ENCODE measurements at regions not wholly inside any gene's neighbourhood (a gene's known extent, or its start where the extent isn't known, plus 50 kb on each side); places are given as distances from the start of the nearest gene placed in this dataset.

GRCh38 chr3:29072611-29073010 lies 208.3 kb upstream of the RBMS3 start:
- no peak for DNase-seq

GRCh38 chr3:29077356-29077755 lies 203.5 kb upstream of the RBMS3 start:
- DNase-seq: no peak

- DNase-seq: no peak
These were observed 201.5 kb upstream of the RBMS3 start for GRCh38 chr3:29079358-29079757.

- no peak for DNase-seq
These were observed 199.9 kb upstream of the RBMS3 start for GRCh38 chr3:29080967-29081366.

- DNase-seq: no peak
These were observed 197.8 kb upstream of the RBMS3 start for GRCh38 chr3:29083081-29083480.

GRCh38 chr3:29083676-29084075 lies 197.2 kb upstream of the RBMS3 start:
- DNase-seq: no peak

- no peak for DNase-seq
These were observed 192.3 kb upstream of the RBMS3 start for GRCh38 chr3:29088579-29088978.

GRCh38 chr3:29090912-29091597 lies 189.8 kb upstream of the RBMS3 start:
- DNase-seq: no peak

GRCh38 chr3:29091599-29092189 lies 189.2 kb upstream of the RBMS3 start:
- DNase-seq: no peak

GRCh38 chr3:29092348-29092747 lies 188.5 kb upstream of the RBMS3 start:
- DNase-seq: no peak

GRCh38 chr3:29099296-29099695 lies 181.6 kb upstream of the RBMS3 start:
- DNase-seq: no peak

GRCh38 chr3:29099775-29100174 lies 181.1 kb upstream of the RBMS3 start:
- DNase-seq: no peak

GRCh38 chr3:29100292-29100691 lies 180.6 kb upstream of the RBMS3 start:
- DNase-seq: no peak

GRCh38 chr3:29128001-29128400 lies 152.9 kb upstream of the RBMS3 start:
- no peak for DNase-seq

- no peak for DNase-seq
These were observed 143.3 kb upstream of the RBMS3 start for GRCh38 chr3:29137601-29138000.

- no peak for DNase-seq
These were observed 142.7 kb upstream of the RBMS3 start for GRCh38 chr3:29138171-29138570.

GRCh38 chr3:29140666-29141065 lies 140.2 kb upstream of the RBMS3 start:
- DNase-seq: no peak

GRCh38 chr3:29141197-29141917 lies 139.5 kb upstream of the RBMS3 start:
- DNase-seq: no peak

GRCh38 chr3:29141918-29142275 lies 139.0 kb upstream of the RBMS3 start:
- no peak for DNase-seq

- no peak for DNase-seq
These were observed 137.7 kb upstream of the RBMS3 start for GRCh38 chr3:29143151-29143550.

GRCh38 chr3:29144361-29144760 lies 136.5 kb upstream of the RBMS3 start:
- no peak for DNase-seq

GRCh38 chr3:29144807-29145206 lies 136.1 kb upstream of the RBMS3 start:
- peak; percentile 17 for DNase-seq

- DNase-seq: no peak
These were observed 135.5 kb upstream of the RBMS3 start for GRCh38 chr3:29145360-29145759.

GRCh38 chr3:29152379-29152778 lies 128.5 kb upstream of the RBMS3 start:
- DNase-seq: no peak
